Caco-2 (cell line): ENCODE measurements at regions not wholly inside any gene's neighbourhood (a gene's known extent, or its start where the extent isn't known, plus 50 kb on each side); places are given as distances from the start of the nearest gene placed in this dataset.

Experiments used
- BruUV-seq: library from RNA; stranded (reverse); fragments of 400-500 nt; replicated peaks from 2 replicates; lab custom pipeline; 2021; lab: Mats Ljungman, UMichigan
- CTCF ChIA-PET: fragments of 300-600 bp; sonication (Branson Sonifier 250); formaldehyde crosslinking; loops from one replicate; lab custom pipeline; 2022; ENCODE audit warnings: antibody characterized with exemption; lab: Charles Lee
- POLR2A ChIA-PET: fragments of 300-600 bp; sonication (Branson Sonifier 250); formaldehyde crosslinking; loops from one replicate; lab custom pipeline; 2022; ENCODE audit warnings: antibody characterized with exemption; lab: Charles Lee
- DNase-seq, 2 experiments: peaks; one replicate each; pipeline versions ENCODE4 v3.0.0 to v3.0.0-alpha.2; 2020 to 2022
- H3K27me3 ChIP-seq: replicated peaks from 2 replicates; pipeline ENCODE4 v1.6.0; 2011; ENCODE audit warnings: low read length; ENCODE audit not compliant: control insufficient read depth, insufficient read depth
- H3K36me3 ChIP-seq: 2 replicates; pipeline ENCODE4 v1.5.1; 2011; ENCODE audit warnings: low read length; ENCODE audit not compliant: control insufficient read depth, insufficient read depth
- H3K4me1 ChIP-seq: fragments of 250-450 bp; sonication (Bioruptor Pico); 2 replicates; pipeline ENCODE4 v1.5.1; 2020; ENCODE audit warnings: mild to moderate bottlenecking
- H3K4me3 ChIP-seq: 2 replicates; pipeline ENCODE4 v1.5.1; 2011; ENCODE audit warnings: low read depth, mild to moderate bottlenecking, control low read depth, low read length
- H3K9me3 ChIP-seq: fragments of 250-450 bp; sonication (Bioruptor Pico); 2 replicates; pipeline ENCODE4 v1.5.1; 2020; ENCODE audit warnings: mild to moderate bottlenecking, moderate library complexity
- H3K27ac Mint-ChIP-seq: one replicate; pipeline ENCODE4 v1.8.0; 2022; ENCODE audit warnings: mixed read lengths; ENCODE audit not compliant: unreplicated experiment
- H3K27me3 Mint-ChIP-seq: one replicate; pipeline ENCODE4 v1.8.0; 2022; ENCODE audit warnings: mixed read lengths; ENCODE audit not compliant: insufficient read depth, unreplicated experiment
- H3K36me3 Mint-ChIP-seq: one replicate; pipeline ENCODE4 v1.8.0; 2022; ENCODE audit warnings: mild to moderate bottlenecking, mixed read lengths; ENCODE audit not compliant: insufficient read depth, unreplicated experiment
- H3K4me1 Mint-ChIP-seq: one replicate; pipeline ENCODE4 v1.8.0; 2022; ENCODE audit warnings: low read depth, mixed read lengths; ENCODE audit not compliant: unreplicated experiment
- H3K4me3 Mint-ChIP-seq: one replicate; pipeline ENCODE4 v1.8.0; 2022; ENCODE audit warnings: mild to moderate bottlenecking, moderate library complexity, mixed read lengths; ENCODE audit not compliant: unreplicated experiment
- H3K9me3 Mint-ChIP-seq: one replicate; pipeline ENCODE4 v1.8.0; 2022; ENCODE audit warnings: mixed read lengths; ENCODE audit not compliant: unreplicated experiment
- intact Hi-C: fragments of 100-400 bp; cut with micrococcal nuclease; formaldehyde crosslinking; loops from one replicate; pipeline ENCODE4 v1.10.0; 2022; ENCODE audit not compliant: unreplicated experiment
- TF ChIP-seq, protein P1 (sequence below), 2 experiments: fragments of 200-600 bp in 1 of 2; IDR thresholded peaks; 1 replicate in 1 of 2; 2 replicates in 1 of 2; pipeline versions ENCODE4 v1.5.1 to v1.8.0; 2011 to 2022; ENCODE audit warnings: antibody characterized with exemption in 1 of 2, control low read depth in 1 of 2, inconsistent platforms in 1 of 2, low read depth in 1 of 2, low read length in 1 of 2, mild to moderate bottlenecking in 1 of 2, moderate library complexity in 1 of 2; ENCODE audit not compliant: insufficient read depth in 1 of 2, severe bottlenecking in 1 of 2, unreplicated experiment in 1 of 2

DNA sequence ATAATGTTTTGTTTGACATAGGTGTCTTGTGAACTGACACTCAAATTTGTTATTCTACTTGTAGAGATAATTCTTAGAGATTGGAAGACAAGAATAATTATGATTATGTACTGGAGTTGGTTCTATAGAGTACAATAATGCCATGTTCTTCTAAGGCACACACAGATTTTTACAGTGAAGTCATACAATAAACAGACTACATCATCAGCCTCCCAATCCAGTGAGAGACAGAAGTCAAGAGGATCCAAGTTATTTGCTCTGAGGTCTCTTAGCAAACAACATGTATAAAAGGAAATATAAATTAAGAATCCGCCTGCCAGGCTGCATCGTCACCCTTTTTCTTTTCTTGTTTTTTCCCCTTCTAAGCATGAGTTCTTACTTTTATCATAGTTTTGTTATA lies 613.5 kb upstream of the SETBP1 start:
- H3K36me3 Mint-ChIP-seq = no peaks in the 10 kb centered on the region
- no TSS peak for BruUV-seq
- no peaks in the 10 kb centered on the region for H3K4me1 ChIP-seq

GRCh38 chr18:44075038-44075437 lies 605.6 kb upstream of the SETBP1 start:
- H3K27me3 Mint-ChIP-seq = no peaks in the 10 kb centered on the region
- ChIA-PET POLR2A (no interaction called here), CTCF (no interaction called here)
- DNase-seq = no peak
- Histone ChIP-seq H3K9me3 (no peaks in the 10 kb centered on the region), H3K4me3 (no peak overlapping the region), H3K27me3 (no peaks in the 10 kb centered on the region), H3K4me1 (no peaks in the 10 kb centered on the region), H3K36me3 (no peaks in the 10 kb centered on the region)
- H3K27ac Mint-ChIP-seq = no peak overlapping the region
- BruUV-seq = no TSS peak
- H3K9me3 Mint-ChIP-seq = no peaks in the 10 kb centered on the region
- TF ChIP-seq, protein P1, sequence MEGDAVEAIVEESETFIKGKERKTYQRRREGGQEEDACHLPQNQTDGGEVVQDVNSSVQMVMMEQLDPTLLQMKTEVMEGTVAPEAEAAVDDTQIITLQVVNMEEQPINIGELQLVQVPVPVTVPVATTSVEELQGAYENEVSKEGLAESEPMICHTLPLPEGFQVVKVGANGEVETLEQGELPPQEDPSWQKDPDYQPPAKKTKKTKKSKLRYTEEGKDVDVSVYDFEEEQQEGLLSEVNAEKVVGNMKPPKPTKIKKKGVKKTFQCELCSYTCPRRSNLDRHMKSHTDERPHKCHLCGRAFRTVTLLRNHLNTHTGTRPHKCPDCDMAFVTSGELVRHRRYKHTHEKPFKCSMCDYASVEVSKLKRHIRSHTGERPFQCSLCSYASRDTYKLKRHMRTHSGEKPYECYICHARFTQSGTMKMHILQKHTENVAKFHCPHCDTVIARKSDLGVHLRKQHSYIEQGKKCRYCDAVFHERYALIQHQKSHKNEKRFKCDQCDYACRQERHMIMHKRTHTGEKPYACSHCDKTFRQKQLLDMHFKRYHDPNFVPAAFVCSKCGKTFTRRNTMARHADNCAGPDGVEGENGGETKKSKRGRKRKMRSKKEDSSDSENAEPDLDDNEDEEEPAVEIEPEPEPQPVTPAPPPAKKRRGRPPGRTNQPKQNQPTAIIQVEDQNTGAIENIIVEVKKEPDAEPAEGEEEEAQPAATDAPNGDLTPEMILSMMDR (IDR thresholded peaks at IDR 0.05; ENCODE audit: insufficient read depth in 1 of 2, low read depth in 1 of 2, low read length in 1 of 2, severe bottlenecking in 1 of 2, unreplicated experiment in 1 of 2) = no peak
- no peaks in the 10 kb centered on the region for H3K36me3 Mint-ChIP-seq
- no peaks in the 10 kb centered on the region for H3K4me1 Mint-ChIP-seq
- intact Hi-C loops = no loop called here
- no peak overlapping the region for H3K4me3 Mint-ChIP-seq

More for the DNA sequence above, 613.5 kb upstream of the SETBP1 start:
- Histone ChIP-seq H3K9me3 (no peaks in the 10 kb centered on the region), H3K27me3 (no peaks in the 10 kb centered on the region), H3K36me3 (no peaks in the 10 kb centered on the region), H3K4me3 (no peak overlapping the region)
- intact Hi-C loops = no loop called here
- Mint-ChIP-seq H3K27me3 (no peaks in the 10 kb centered on the region), H3K4me3 (no peak overlapping the region), H3K27ac (no peak overlapping the region), H3K9me3 (no peaks in the 10 kb centered on the region), H3K4me1 (no peaks in the 10 kb centered on the region)
- POLR2A ChIA-PET = no interaction called here
- CTCF ChIA-PET = no interaction called here
- TF ChIP-seq, protein P1 (IDR thresholded peaks at IDR 0.05; ENCODE audit: insufficient read depth in 1 of 2, low read depth in 1 of 2, low read length in 1 of 2, severe bottlenecking in 1 of 2, unreplicated experiment in 1 of 2) = no peak
- no peak for DNase-seq

DNA sequence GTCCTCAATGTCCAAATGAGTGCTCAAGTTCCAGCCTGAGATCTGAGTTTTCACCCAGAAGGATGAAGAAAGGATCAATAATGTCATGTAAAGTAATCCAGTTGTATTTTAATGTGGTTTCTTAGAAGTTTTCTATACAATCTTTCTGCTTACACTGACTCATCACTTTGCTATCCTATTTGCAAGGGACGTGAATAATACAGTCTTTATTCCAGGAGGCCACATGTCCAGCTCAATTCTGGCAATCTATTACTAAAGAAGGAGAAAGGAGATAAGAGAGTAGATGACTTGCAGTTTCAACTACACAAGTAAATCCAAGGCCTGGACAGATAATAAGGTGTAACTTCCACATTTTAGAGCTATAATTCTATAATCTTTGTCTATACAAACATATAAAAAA lies 601.1 kb upstream of the SETBP1 start:
- H3K4me1 Mint-ChIP-seq = no peaks in the 10 kb centered on the region
- no peaks in the 10 kb centered on the region for H3K36me3 Mint-ChIP-seq
- intact Hi-C loops = no loop called here
- CTCF ChIA-PET = no interaction called here
- H3K4me3 ChIP-seq = no peak overlapping the region
- H3K27me3 Mint-ChIP-seq = no peaks in the 10 kb centered on the region
- POLR2A ChIA-PET = no interaction called here
- BruUV-seq = no TSS peak
- no peaks in the 10 kb centered on the region for H3K9me3 Mint-ChIP-seq
- no peak overlapping the region for H3K4me3 Mint-ChIP-seq
- H3K4me1 ChIP-seq = no peaks in the 10 kb centered on the region
- TF ChIP-seq, protein P1 (IDR thresholded peaks at IDR 0.05; ENCODE audit: insufficient read depth in 1 of 2, low read depth in 1 of 2, low read length in 1 of 2, severe bottlenecking in 1 of 2, unreplicated experiment in 1 of 2) = no peak
- no peaks in the 10 kb centered on the region for H3K36me3 ChIP-seq
- no peaks in the 10 kb centered on the region for H3K9me3 ChIP-seq
- no peak overlapping the region for H3K27ac Mint-ChIP-seq
- H3K27me3 ChIP-seq = no peaks in the 10 kb centered on the region
- no peak for DNase-seq
